ENCODE measurements at regions not wholly inside any gene's neighbourhood (a gene's known extent, or its start where the extent isn't known, plus 50 kb on each side); places are given as distances from the start of the nearest gene placed in this dataset.
A peak's percentile ranks its signal among the peaks of the same experiment; 100 is the strongest.

DNA sequence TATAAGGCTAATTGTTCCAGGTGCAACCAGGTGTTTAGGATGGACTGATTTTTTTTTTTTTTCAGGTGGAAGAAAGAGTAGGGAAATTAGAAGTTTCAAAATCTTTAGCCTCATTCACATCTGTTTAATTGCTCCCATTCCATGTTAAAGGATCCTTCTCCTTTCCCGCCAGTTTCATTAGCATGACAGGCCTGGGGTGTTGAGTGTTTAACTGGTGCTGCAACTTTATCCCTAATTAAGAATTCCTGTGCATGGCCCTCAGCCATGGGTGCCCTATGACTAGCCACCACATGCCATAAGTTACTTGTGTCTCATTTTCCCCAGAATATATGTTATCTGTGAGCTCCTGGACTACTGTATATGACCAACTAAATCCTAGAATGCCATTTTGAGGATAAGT, 501.4 kb downstream of the NSUN3 start:
- Histone ChIP-seq H3K23ac (ENCODE audit: insufficient read length) (no peak overlapping the region), H3K4ac (replicated peaks; ENCODE audit: insufficient read length, low read depth, low read length) (no peak overlapping the region), H4K20me1 (replicated peaks in 1 of 2; ENCODE audit: control insufficient read depth in 1 of 2, insufficient read depth in 2 of 2, low read length in 2 of 2) (no peaks in the 10 kb centered on the region), H4K8ac (ENCODE audit: extremely low read depth, insufficient read depth, low read length) (no peak overlapping the region), H3K79me1 (ENCODE audit: low read depth, low read length) (no peaks in the 10 kb centered on the region), H3K18ac (ENCODE audit: extremely low read depth, low read length) (no peak overlapping the region), H3K14ac (ENCODE audit: insufficient read length) (no peak overlapping the region), H3K4me1 (replicated peaks in 1 of 4; ENCODE audit: control insufficient read depth in 3 of 4, insufficient read depth in 4 of 4, low read length in 3 of 4) (peaks cover 0 to 3% (median under 1%) of the 10 kb centered on the region in 4 experiments; a peak in 1 of 7 replicates), H4K91ac (replicated peaks; ENCODE audit: insufficient read length, low read length) (no peak overlapping the region), H3K9me3 (ENCODE audit: insufficient read depth in 2 of 2, low read depth in 1 of 2, low read length in 1 of 2) (0 out of 4 replicates have a peak, but pooled peaks cover 0 to 2% of the 10 kb centered on the region in 2 experiments), H2BK20ac (ENCODE audit: low read length) (no peak overlapping the region), H4K5ac (ENCODE audit: insufficient read length, low read depth, low read length) (no peak overlapping the region), H3K27me3 (replicated peaks in 1 of 4; ENCODE audit: control insufficient read depth in 3 of 4, extremely low read depth in 1 of 4, insufficient read depth in 3 of 4, low read length in 3 of 4) (no peaks in the 10 kb centered on the region), H3K9ac (replicated peaks in 1 of 4; ENCODE audit: extremely low read depth in 1 of 4, low read depth in 3 of 4, low read length in 3 of 4) (no peak overlapping the region), H3K36me3 (ENCODE audit: control insufficient read depth in 2 of 4, insufficient read depth in 4 of 4, low read length in 3 of 4) (no peaks in the 10 kb centered on the region), H2BK120ac (replicated peaks; ENCODE audit: low read depth, low read length) (no peak overlapping the region), H3K79me2 (ENCODE audit: control insufficient read depth in 1 of 2, insufficient read depth in 2 of 2, low read length in 2 of 2) (no peaks in the 10 kb centered on the region), H3K4me3 (ENCODE audit: extremely low read depth in 1 of 4, insufficient read depth in 2 of 4, low read depth in 3 of 4, low read length in 4 of 4) (no peak overlapping the region), H2BK12ac (ENCODE audit: low read depth, low read length) (no peak overlapping the region), H2BK15ac (ENCODE audit: low read length) (no peak overlapping the region), H3K4me2 (ENCODE audit: insufficient read depth in 1 of 2, low read depth in 2 of 2, low read length in 2 of 2) (no peak overlapping the region; a peak in 1 of 4 replicates), H3K23me2 (ENCODE audit: low read depth, low read length) (no peaks in the 10 kb centered on the region), H2BK5ac (ENCODE audit: low read depth, low read length) (no peak overlapping the region), H2AK5ac (ENCODE audit: low read depth, low read length) (no peak overlapping the region), H2AFZ (ENCODE audit: low read length) (no peak overlapping the region), H3K56ac (replicated peaks; ENCODE audit: insufficient read length, low read depth, low read length) (no peak overlapping the region), H3K27ac (ENCODE audit: low read depth, low read length) (no peak overlapping the region)
- CTCF ChIA-PET (ENCODE audit: partially characterized antibody): interaction anchor here (1.1 kb wide), 1 partner anchor 42 kb away, joined by 3 read pairs; no protein-coding TSS in a partner anchor
- POLR2A ChIA-PET (ENCODE audit: partially characterized antibody): no interaction called here
- DNase-seq (ENCODE audit: low read depth in 1 of 2, low spot score in 2 of 2): no peak
- TF ChIP-seq, protein P1, sequence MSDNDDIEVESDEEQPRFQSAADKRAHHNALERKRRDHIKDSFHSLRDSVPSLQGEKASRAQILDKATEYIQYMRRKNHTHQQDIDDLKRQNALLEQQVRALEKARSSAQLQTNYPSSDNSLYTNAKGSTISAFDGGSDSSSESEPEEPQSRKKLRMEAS (IDR thresholded peaks at IDR 0.05): no peak
- TF ChIP-seq, protein P2, sequence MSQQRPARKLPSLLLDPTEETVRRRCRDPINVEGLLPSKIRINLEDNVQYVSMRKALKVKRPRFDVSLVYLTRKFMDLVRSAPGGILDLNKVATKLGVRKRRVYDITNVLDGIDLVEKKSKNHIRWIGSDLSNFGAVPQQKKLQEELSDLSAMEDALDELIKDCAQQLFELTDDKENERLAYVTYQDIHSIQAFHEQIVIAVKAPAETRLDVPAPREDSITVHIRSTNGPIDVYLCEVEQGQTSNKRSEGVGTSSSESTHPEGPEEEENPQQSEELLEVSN (IDR thresholded peaks at IDR 0.05): peak; percentile 48; the same call in 1 of the 2 replicates
- FAIRE-seq: no peak
- 67% methylated on average over 1 of the region's 1 CpG; no CpG with 5 or more reads in 1 of the 2 experiments for WGBS, 2 experiments (ENCODE audit: extremely low coverage in 1 of 2, insufficient coverage in 1 of 2, insufficient read length in 1 of 2, insufficient replicate concordance in 2 of 2, low coverage in 1 of 2, low lambda C conversion rate in 2 of 2, missing lambda C conversion rate in 1 of 2)

Data from H1 (cell line).